H1 (cell line): ENCODE measurements at regions not wholly inside any gene's neighbourhood (a gene's known extent, or its start where the extent isn't known, plus 50 kb on each side); places are given as distances from the start of the nearest gene placed in this dataset.

Source experiments
- CREB1 ChIP-seq: IDR thresholded peaks from 2 replicates; pipeline ENCODE4 v1.6.1; 2012; ENCODE audit warnings: inconsistent platforms
- CTCF ChIP-seq, 3 experiments: IDR thresholded peaks; 1 replicate in 2 of 3; 2 replicates in 1 of 3; pipeline versions ENCODE4 v1.5.1 to v1.6.1; 2011; ENCODE audit warnings: low read length in 3 of 3, mild to moderate bottlenecking in 3 of 3, inconsistent platforms in 2 of 3, low read depth in 1 of 3, moderate library complexity in 1 of 3; ENCODE audit not compliant: insufficient read depth in 1 of 3; ENCODE audit errors: control extremely low read depth in 1 of 3
- JUN ChIP-seq: IDR thresholded peaks from 2 replicates; pipeline ENCODE4 v1.6.1; 2011; ENCODE audit warnings: low read depth, mild to moderate bottlenecking, improper control_type of control experiment, low read length
- RXRA ChIP-seq: IDR thresholded peaks from 2 replicates; pipeline ENCODE4 v1.6.1; 2011; ENCODE audit warnings: low read depth, mild to moderate bottlenecking, low read length, moderate library complexity; ENCODE audit not compliant: insufficient read depth
- SUZ12 ChIP-seq: fragments of 200-600 bp; sonication (generic); IDR thresholded peaks from 2 replicates; pipeline ENCODE4 v1.6.1; 2012; ENCODE audit warnings: mild to moderate bottlenecking, inconsistent platforms, low read length, moderate library complexity, mixed read lengths
- TEAD4 ChIP-seq: IDR thresholded peaks from 2 replicates; pipeline ENCODE4 v1.6.1; 2012; ENCODE audit warnings: low read depth, low read length, inconsistent platforms, mixed read lengths
- ZNF274 ChIP-seq: IDR thresholded peaks from 2 replicates; pipeline ENCODE4 v1.7.0; 2012; ENCODE audit warnings: low read length, borderline replicate concordance; ENCODE audit errors: extremely low read depth
- TF ChIP-seq, protein P1 (sequence below): fragments of 300-600 bp; sonication (generic); IDR thresholded peaks from 2 replicates; pipeline ENCODE4 v1.7.1; 2012; ENCODE audit warnings: low read length, moderate library complexity, mild to moderate bottlenecking, inconsistent platforms; ENCODE audit not compliant: insufficient replicate concordance
- TF ChIP-seq, protein P2 (sequence below): IDR thresholded peaks from 2 replicates; pipeline ENCODE4 v1.6.1; 2011; ENCODE audit warnings: low read depth, mild to moderate bottlenecking, low read length; ENCODE audit not compliant: insufficient read depth

- TF ChIP-seq, protein P1, sequence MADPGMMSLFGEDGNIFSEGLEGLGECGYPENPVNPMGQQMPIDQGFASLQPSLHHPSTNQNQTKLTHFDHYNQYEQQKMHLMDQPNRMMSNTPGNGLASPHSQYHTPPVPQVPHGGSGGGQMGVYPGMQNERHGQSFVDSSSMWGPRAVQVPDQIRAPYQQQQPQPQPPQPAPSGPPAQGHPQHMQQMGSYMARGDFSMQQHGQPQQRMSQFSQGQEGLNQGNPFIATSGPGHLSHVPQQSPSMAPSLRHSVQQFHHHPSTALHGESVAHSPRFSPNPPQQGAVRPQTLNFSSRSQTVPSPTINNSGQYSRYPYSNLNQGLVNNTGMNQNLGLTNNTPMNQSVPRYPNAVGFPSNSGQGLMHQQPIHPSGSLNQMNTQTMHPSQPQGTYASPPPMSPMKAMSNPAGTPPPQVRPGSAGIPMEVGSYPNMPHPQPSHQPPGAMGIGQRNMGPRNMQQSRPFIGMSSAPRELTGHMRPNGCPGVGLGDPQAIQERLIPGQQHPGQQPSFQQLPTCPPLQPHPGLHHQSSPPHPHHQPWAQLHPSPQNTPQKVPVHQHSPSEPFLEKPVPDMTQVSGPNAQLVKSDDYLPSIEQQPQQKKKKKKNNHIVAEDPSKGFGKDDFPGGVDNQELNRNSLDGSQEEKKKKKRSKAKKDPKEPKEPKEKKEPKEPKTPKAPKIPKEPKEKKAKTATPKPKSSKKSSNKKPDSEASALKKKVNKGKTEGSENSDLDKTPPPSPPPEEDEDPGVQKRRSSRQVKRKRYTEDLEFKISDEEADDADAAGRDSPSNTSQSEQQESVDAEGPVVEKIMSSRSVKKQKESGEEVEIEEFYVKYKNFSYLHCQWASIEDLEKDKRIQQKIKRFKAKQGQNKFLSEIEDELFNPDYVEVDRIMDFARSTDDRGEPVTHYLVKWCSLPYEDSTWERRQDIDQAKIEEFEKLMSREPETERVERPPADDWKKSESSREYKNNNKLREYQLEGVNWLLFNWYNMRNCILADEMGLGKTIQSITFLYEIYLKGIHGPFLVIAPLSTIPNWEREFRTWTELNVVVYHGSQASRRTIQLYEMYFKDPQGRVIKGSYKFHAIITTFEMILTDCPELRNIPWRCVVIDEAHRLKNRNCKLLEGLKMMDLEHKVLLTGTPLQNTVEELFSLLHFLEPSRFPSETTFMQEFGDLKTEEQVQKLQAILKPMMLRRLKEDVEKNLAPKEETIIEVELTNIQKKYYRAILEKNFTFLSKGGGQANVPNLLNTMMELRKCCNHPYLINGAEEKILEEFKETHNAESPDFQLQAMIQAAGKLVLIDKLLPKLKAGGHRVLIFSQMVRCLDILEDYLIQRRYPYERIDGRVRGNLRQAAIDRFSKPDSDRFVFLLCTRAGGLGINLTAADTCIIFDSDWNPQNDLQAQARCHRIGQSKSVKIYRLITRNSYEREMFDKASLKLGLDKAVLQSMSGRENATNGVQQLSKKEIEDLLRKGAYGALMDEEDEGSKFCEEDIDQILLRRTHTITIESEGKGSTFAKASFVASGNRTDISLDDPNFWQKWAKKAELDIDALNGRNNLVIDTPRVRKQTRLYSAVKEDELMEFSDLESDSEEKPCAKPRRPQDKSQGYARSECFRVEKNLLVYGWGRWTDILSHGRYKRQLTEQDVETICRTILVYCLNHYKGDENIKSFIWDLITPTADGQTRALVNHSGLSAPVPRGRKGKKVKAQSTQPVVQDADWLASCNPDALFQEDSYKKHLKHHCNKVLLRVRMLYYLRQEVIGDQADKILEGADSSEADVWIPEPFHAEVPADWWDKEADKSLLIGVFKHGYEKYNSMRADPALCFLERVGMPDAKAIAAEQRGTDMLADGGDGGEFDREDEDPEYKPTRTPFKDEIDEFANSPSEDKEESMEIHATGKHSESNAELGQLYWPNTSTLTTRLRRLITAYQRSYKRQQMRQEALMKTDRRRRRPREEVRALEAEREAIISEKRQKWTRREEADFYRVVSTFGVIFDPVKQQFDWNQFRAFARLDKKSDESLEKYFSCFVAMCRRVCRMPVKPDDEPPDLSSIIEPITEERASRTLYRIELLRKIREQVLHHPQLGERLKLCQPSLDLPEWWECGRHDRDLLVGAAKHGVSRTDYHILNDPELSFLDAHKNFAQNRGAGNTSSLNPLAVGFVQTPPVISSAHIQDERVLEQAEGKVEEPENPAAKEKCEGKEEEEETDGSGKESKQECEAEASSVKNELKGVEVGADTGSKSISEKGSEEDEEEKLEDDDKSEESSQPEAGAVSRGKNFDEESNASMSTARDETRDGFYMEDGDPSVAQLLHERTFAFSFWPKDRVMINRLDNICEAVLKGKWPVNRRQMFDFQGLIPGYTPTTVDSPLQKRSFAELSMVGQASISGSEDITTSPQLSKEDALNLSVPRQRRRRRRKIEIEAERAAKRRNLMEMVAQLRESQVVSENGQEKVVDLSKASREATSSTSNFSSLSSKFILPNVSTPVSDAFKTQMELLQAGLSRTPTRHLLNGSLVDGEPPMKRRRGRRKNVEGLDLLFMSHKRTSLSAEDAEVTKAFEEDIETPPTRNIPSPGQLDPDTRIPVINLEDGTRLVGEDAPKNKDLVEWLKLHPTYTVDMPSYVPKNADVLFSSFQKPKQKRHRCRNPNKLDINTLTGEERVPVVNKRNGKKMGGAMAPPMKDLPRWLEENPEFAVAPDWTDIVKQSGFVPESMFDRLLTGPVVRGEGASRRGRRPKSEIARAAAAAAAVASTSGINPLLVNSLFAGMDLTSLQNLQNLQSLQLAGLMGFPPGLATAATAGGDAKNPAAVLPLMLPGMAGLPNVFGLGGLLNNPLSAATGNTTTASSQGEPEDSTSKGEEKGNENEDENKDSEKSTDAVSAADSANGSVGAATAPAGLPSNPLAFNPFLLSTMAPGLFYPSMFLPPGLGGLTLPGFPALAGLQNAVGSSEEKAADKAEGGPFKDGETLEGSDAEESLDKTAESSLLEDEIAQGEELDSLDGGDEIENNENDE = no peak
- TF ChIP-seq CREB1 (no peak), CTCF (IDR thresholded peaks at IDR 0.05; ENCODE audit: control extremely low read depth in 1 of 3, insufficient read depth in 1 of 3, low read depth in 1 of 3, low read length in 3 of 3) (no peak), SUZ12 (no peak), RXRA (no peak), ZNF274 (no peak), TEAD4 (no peak), JUN (no peak)
- TF ChIP-seq, protein P2, sequence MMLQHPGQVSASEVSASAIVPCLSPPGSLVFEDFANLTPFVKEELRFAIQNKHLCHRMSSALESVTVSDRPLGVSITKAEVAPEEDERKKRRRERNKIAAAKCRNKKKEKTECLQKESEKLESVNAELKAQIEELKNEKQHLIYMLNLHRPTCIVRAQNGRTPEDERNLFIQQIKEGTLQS = no peak
These were observed 174.4 kb upstream of the ATP6AP2 start (continued) for GRCh38 chrX:40406330-40406859.
